Parathyroid adenoma (tissue), 2 donors: ENCODE measurements at regions not wholly inside any gene's neighbourhood (a gene's known extent, or its start where the extent isn't known, plus 50 kb on each side); places are given as distances from the start of the nearest gene placed in this dataset.

ENCODE experiments used
- H2AFZ ChIP-seq: fragments of 300-600 bp; sonication (generic); one replicate; pipeline ENCODE4 v1.7.0; 2017; ENCODE audit warnings: antibody characterized with exemption, mild to moderate bottlenecking
- H3K27ac ChIP-seq: fragments of 300-600 bp; sonication (generic); one replicate; pipeline ENCODE4 v1.7.0; 2017
- H3K27me3 ChIP-seq: fragments of 300-600 bp; sonication (generic); one replicate; pipeline ENCODE4 v1.7.0; 2017; ENCODE audit warnings: low read length; ENCODE audit not compliant: control insufficient read depth, insufficient read depth
- H3K36me3 ChIP-seq: fragments of 300-600 bp; sonication (generic); one replicate; pipeline ENCODE4 v1.7.0; 2017; ENCODE audit warnings: low read length; ENCODE audit not compliant: control insufficient read depth, insufficient read depth
- H3K4me1 ChIP-seq: fragments of 300-600 bp; sonication (generic); one replicate; pipeline ENCODE4 v1.7.0; 2017; ENCODE audit warnings: control low read depth
- H3K4me2 ChIP-seq: fragments of 300-600 bp; sonication (generic); one replicate; pipeline ENCODE4 v1.7.0; 2017; ENCODE audit warnings: low read length
- H3K4me3 ChIP-seq: fragments of 300-600 bp; sonication (generic); one replicate; pipeline ENCODE4 v1.7.0; 2017; ENCODE audit warnings: low read depth, low read length
- H3K79me2 ChIP-seq: fragments of 300-600 bp; sonication (generic); one replicate; pipeline ENCODE4 v1.7.0; 2017; ENCODE audit warnings: control low read depth
- H3K9ac ChIP-seq: fragments of 300-600 bp; sonication (generic); one replicate; pipeline ENCODE4 v1.7.0; 2017; ENCODE audit warnings: mild to moderate bottlenecking
- H3K9me3 ChIP-seq: fragments of 300-600 bp; sonication (generic); one replicate; pipeline ENCODE4 v1.7.0; 2017; ENCODE audit warnings: low read length; ENCODE audit not compliant: control insufficient read depth
- TF ChIP-seq, protein P1 (sequence below): fragments of 300-600 bp; sonication (generic); IDR thresholded peaks from one replicate; pipeline ENCODE4 v1.7.0; 2017; ENCODE audit warnings: antibody characterized with exemption, mild to moderate bottlenecking
- donor health status: primary hyperparathyroidism.

DNA sequence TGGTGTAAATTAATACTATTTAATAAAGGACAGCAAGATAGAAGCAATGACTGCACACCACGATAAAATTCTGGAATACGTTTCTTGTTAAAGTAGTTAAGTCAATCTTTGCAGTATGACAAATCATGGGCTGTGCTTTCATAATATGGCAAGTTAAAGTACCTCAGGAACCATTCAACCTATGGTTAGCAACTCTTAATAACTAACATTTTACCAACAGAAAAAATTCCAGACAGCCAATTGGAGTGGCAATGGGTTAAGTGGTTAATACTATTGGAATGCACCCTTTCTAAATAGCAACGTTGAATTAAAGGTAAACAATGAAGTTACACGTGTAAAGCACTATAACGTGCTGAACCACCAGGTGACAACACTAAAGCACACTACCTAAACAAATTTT is 72.4 kb upstream of the ZCCHC13 start:
- Histone ChIP-seq H3K4me3 (no peak overlapping the region), H3K27me3 (no peaks in the 10 kb centered on the region), H3K36me3 (no peaks in the 10 kb centered on the region), H3K4me1 (no peaks in the 10 kb centered on the region), H3K9me3 (no peaks in the 10 kb centered on the region), H3K4me2 (no peak overlapping the region), H3K79me2 (no peaks in the 10 kb centered on the region), H3K27ac (no peak overlapping the region), H3K9ac (no peak overlapping the region), H2AFZ (no peak overlapping the region)
- TF ChIP-seq, protein P1, sequence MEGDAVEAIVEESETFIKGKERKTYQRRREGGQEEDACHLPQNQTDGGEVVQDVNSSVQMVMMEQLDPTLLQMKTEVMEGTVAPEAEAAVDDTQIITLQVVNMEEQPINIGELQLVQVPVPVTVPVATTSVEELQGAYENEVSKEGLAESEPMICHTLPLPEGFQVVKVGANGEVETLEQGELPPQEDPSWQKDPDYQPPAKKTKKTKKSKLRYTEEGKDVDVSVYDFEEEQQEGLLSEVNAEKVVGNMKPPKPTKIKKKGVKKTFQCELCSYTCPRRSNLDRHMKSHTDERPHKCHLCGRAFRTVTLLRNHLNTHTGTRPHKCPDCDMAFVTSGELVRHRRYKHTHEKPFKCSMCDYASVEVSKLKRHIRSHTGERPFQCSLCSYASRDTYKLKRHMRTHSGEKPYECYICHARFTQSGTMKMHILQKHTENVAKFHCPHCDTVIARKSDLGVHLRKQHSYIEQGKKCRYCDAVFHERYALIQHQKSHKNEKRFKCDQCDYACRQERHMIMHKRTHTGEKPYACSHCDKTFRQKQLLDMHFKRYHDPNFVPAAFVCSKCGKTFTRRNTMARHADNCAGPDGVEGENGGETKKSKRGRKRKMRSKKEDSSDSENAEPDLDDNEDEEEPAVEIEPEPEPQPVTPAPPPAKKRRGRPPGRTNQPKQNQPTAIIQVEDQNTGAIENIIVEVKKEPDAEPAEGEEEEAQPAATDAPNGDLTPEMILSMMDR, result no peak

DNA sequence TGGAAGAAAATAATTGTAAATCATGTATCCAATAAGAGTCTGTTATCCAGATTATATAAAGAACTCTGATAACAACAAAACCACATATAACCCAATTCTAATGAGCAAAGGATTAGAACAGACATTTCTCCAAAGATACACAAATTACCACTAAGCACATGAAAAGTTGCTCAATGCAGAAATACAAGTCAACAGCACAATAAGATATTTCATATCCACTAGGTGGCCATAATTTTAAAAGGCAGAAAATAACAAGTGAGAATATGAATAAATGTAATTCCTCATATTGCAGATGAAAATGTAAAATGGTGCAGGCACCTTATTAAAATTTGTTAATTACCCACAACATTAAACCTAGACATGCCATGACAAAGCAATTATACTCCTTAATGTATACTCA is 73.9 kb upstream of the ZCCHC13 start:
- no peak overlapping the region for H3K4me3 ChIP-seq
- H2AFZ ChIP-seq, result no peak overlapping the region
- no peak overlapping the region for H3K27ac ChIP-seq
- H3K9ac ChIP-seq, result no peak overlapping the region
- no peaks in the 10 kb centered on the region for H3K79me2 ChIP-seq
- no peaks in the 10 kb centered on the region for H3K4me1 ChIP-seq
- H3K27me3 ChIP-seq, result no peaks in the 10 kb centered on the region
- H3K36me3 ChIP-seq, result no peaks in the 10 kb centered on the region
- no peaks in the 10 kb centered on the region for H3K9me3 ChIP-seq
- no peak overlapping the region for H3K4me2 ChIP-seq
- TF ChIP-seq, protein P1, result no peak

GRCh38 chrX:74225111-74225510 is 78.9 kb upstream of the ZCCHC13 start:
- H3K79me2 ChIP-seq, result no peaks in the 10 kb centered on the region
- no peak overlapping the region for H2AFZ ChIP-seq
- TF ChIP-seq, protein P1, result no peak
- no peak overlapping the region for H3K4me3 ChIP-seq
- no peak overlapping the region for H3K9ac ChIP-seq
- no peaks in the 10 kb centered on the region for H3K36me3 ChIP-seq
- H3K9me3 ChIP-seq, result no peaks in the 10 kb centered on the region
- no peaks in the 10 kb centered on the region for H3K27me3 ChIP-seq
- H3K4me1 ChIP-seq, result no peaks in the 10 kb centered on the region
- no peak overlapping the region for H3K27ac ChIP-seq
- H3K4me2 ChIP-seq, result no peak overlapping the region

GRCh38 chrX:74220277-74220676 is 83.7 kb upstream of the ZCCHC13 start:
- no peak overlapping the region for H3K27ac ChIP-seq

DNA sequence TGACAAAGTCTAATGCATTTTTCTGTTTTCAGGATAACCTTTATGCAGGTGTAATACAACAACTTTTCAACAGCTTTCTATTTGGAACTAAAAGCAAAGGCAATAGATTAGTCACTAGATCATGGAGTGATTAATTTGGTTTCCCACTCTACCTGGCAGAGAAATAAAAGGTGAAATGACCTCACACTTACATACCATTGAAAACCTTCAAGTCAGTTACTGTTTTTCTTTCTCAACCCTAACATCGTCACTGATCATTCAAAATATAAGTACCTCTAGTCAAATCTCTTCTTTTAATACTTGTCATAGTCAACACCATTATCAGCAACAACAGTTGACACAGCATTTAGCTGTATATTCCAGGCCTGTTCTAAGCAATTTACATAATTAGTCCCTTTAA is 85.1 kb upstream of the ZCCHC13 start:
- no peaks in the 10 kb centered on the region for H3K36me3 ChIP-seq
- no peak overlapping the region for H3K4me2 ChIP-seq
- H3K4me1 ChIP-seq, result no peaks in the 10 kb centered on the region
- no peaks in the 10 kb centered on the region for H3K79me2 ChIP-seq
- no peak overlapping the region for H2AFZ ChIP-seq
- TF ChIP-seq, protein P1, result no peak
- no peaks in the 10 kb centered on the region for H3K27me3 ChIP-seq
- H3K9me3 ChIP-seq, result no peaks in the 10 kb centered on the region
- H3K27ac ChIP-seq, result no peak overlapping the region
- no peak overlapping the region for H3K4me3 ChIP-seq
- no peak overlapping the region for H3K9ac ChIP-seq

More at GRCh38 chrX:74220277-74220676, 83.7 kb upstream of the ZCCHC13 start:
- no peak overlapping the region for H3K4me2 ChIP-seq
- no peaks in the 10 kb centered on the region for H3K27me3 ChIP-seq
- TF ChIP-seq, protein P1, result no peak
- H3K4me1 ChIP-seq, result no peaks in the 10 kb centered on the region
- no peak overlapping the region for H3K9ac ChIP-seq
- no peaks in the 10 kb centered on the region for H3K79me2 ChIP-seq
- H2AFZ ChIP-seq, result no peak overlapping the region
- H3K9me3 ChIP-seq, result no peaks in the 10 kb centered on the region
- no peak overlapping the region for H3K4me3 ChIP-seq
- H3K36me3 ChIP-seq, result no peaks in the 10 kb centered on the region
